ENCODE measurements at regions not wholly inside any gene's neighbourhood (a gene's known extent, or its start where the extent isn't known, plus 50 kb on each side); places are given as distances from the start of the nearest gene placed in this dataset.

DNA sequence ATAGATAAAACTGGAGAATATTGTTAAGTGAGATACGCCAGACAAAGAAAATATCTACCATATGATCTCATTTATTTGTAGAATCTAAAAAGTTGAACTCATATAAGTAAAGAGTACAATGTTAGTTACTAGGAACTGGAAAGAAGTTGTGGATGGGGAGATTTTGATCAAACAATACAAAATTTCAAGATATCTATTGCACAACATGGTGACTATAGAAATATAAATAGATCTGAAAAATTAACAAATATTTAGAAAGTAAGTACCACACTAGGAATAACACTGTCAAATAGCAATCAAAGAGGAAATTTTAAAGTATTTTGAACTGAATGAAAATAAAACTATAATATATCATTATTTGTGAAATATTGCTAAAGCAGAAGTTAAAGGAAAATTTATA lies 437.2 kb downstream of the AASDHPPT start:
- no peaks in the 10 kb centered on the region for H3K4me1 ChIP-seq (ENCODE audit: control insufficient read depth in 1 of 2, extremely low read depth in 1 of 2, insufficient read depth in 2 of 2, low read length in 2 of 2)
- no peak overlapping the region for H3K4me3 Mint-ChIP-seq
- peaks cover 5 to 14% (median 11%) of the 10 kb centered on the region in 3 donors for H3K9me3 Mint-ChIP-seq
- H3K27me3 Mint-ChIP-seq: no peaks in the 10 kb centered on the region
- POLR2A ChIA-PET: no interaction called here
- no CpG with 5 or more reads among the region's 1 CpG for WGBS (ENCODE audit: insufficient coverage)
- no peaks in the 10 kb centered on the region for H3K9me3 ChIP-seq
- H3K27ac Mint-ChIP-seq: no peak overlapping the region
- H3K36me3 Mint-ChIP-seq: no peaks in the 10 kb centered on the region
- H3K4me1 Mint-ChIP-seq: no peaks in the 10 kb centered on the region
- CTCF ChIA-PET: no interaction called here
- no peak for DNase-seq
- no peak overlapping the region for H3K27ac ChIP-seq (ENCODE audit: low read length)
- ATAC-seq (replicated peaks in 1 of 4): no peak
- H3K36me3 ChIP-seq (ENCODE audit: control insufficient read depth in 2 of 2, extremely low read depth in 1 of 2, insufficient read depth in 1 of 2, low read length in 1 of 2): no peaks in the 10 kb centered on the region
- no peak overlapping the region for H3K4me3 ChIP-seq (ENCODE audit: control insufficient read depth in 1 of 2, extremely low read depth in 1 of 2, low read length in 1 of 2)
- H3K27me3 ChIP-seq (replicated peaks in 1 of 2; ENCODE audit: control insufficient read depth in 2 of 2, extremely low read depth in 1 of 2, insufficient read depth in 2 of 2, low read length in 1 of 2): no peaks in the 10 kb centered on the region

DNA sequence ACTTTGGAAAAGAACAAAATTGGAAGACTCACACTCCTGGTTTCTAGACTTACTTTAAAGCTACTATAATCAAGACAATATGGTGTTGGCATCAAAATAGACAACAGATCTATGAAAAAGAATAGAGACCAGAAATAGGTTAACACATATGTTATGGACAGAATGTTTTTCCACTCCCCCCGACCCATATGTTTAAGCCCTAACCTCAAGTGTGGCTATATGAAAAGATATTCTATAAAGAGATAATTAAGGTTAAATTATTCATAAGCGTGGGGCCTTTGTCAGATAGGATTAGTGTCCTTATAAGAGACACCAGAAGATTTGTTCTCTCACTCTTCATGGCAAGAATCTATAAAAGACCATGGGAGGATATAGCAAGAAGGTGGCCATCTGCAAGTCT lies 440.0 kb downstream of the AASDHPPT start:
- ATAC-seq (replicated peaks in 1 of 4): no peak
- Histone ChIP-seq H3K9me3 (no peaks in the 10 kb centered on the region), H3K4me3 (ENCODE audit: control insufficient read depth in 1 of 2, extremely low read depth in 1 of 2, low read length in 1 of 2) (no peak overlapping the region), H3K36me3 (ENCODE audit: control insufficient read depth in 2 of 2, extremely low read depth in 1 of 2, insufficient read depth in 1 of 2, low read length in 1 of 2) (no peaks in the 10 kb centered on the region), H3K27me3 (replicated peaks in 1 of 2; ENCODE audit: control insufficient read depth in 2 of 2, extremely low read depth in 1 of 2, insufficient read depth in 2 of 2, low read length in 1 of 2) (no peaks in the 10 kb centered on the region), H3K27ac (ENCODE audit: low read length) (no peak overlapping the region), H3K4me1 (ENCODE audit: control insufficient read depth in 1 of 2, extremely low read depth in 1 of 2, insufficient read depth in 2 of 2, low read length in 2 of 2) (no peaks in the 10 kb centered on the region)
- no peak for DNase-seq
- Mint-ChIP-seq H3K36me3 (no peaks in the 10 kb centered on the region), H3K27me3 (no peaks in the 10 kb centered on the region), H3K9me3 (peaks cover 10 to 22% (median 14%) of the 10 kb centered on the region in 3 donors), H3K4me1 (no peaks in the 10 kb centered on the region), H3K27ac (no peak overlapping the region), H3K4me3 (no peak overlapping the region)
- no CpG with 5 or more reads among the region's 2 CpGs for WGBS (ENCODE audit: insufficient coverage)
- CTCF ChIA-PET: no interaction called here
- POLR2A ChIA-PET: no interaction called here

DNA sequence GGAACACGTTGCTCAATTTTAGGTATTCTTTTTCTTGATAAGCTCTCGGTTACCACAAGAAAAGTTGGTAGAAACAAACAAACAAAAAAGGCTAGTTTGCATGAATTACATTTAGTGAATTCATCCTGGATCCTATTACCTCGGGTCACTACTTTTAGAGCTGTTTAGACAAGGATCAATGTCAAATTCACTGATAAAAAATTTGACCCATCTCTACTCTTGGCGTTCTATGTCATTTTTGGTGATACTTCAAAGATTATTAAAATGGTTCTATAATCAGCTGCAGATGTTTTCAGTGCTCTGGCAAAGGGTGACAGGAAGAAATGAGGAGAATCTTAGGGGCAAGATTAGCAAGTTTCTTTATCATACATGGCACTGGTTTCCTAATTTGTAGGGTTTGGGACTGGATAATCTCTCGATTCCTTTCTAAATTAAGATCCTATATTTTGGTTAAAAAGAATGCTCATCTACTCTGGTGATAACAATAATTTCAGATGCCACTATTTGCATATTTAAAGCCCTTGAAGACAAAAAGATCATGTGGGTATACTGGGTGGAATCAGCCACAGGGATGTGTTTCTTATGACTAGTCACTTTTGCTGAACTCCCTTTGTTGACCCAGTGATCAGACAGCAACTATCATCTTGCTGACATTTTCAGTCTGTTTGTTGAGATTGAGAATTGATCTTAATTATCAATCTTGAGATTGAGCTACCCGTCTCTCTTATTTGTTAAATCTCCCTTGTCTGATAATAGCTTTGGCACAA lies 442.9 kb downstream of the AASDHPPT start:
- ATAC-seq (replicated peaks in 1 of 4) (no peak), DNase-seq (no peak)
- POLR2A ChIA-PET: no interaction called here
- H3K27ac Mint-ChIP-seq: no peak overlapping the region
- H3K27me3 Mint-ChIP-seq: no peaks in the 10 kb centered on the region
- H3K4me3 Mint-ChIP-seq: no peak overlapping the region
- H3K36me3 ChIP-seq (ENCODE audit: control insufficient read depth in 2 of 2, extremely low read depth in 1 of 2, insufficient read depth in 1 of 2, low read length in 1 of 2): no peaks in the 10 kb centered on the region
- WGBS (ENCODE audit: insufficient coverage): no CpG with 5 or more reads among the region's 6 CpGs
- no peaks in the 10 kb centered on the region for H3K4me1 Mint-ChIP-seq
- CTCF ChIA-PET: no interaction called here
- H3K4me3 ChIP-seq (ENCODE audit: control insufficient read depth in 1 of 2, extremely low read depth in 1 of 2, low read length in 1 of 2): no peak overlapping the region
- H3K36me3 Mint-ChIP-seq: no peaks in the 10 kb centered on the region
- H3K27me3 ChIP-seq (replicated peaks in 1 of 2; ENCODE audit: control insufficient read depth in 2 of 2, extremely low read depth in 1 of 2, insufficient read depth in 2 of 2, low read length in 1 of 2): no peaks in the 10 kb centered on the region
- H3K9me3 ChIP-seq: no peaks in the 10 kb centered on the region
- no peaks in the 10 kb centered on the region for H3K4me1 ChIP-seq (ENCODE audit: control insufficient read depth in 1 of 2, extremely low read depth in 1 of 2, insufficient read depth in 2 of 2, low read length in 2 of 2)
- no peak overlapping the region for H3K27ac ChIP-seq (ENCODE audit: low read length)
- peaks cover 2 to 19% (median 14%) of the 10 kb centered on the region in 3 donors for H3K9me3 Mint-ChIP-seq

DNA sequence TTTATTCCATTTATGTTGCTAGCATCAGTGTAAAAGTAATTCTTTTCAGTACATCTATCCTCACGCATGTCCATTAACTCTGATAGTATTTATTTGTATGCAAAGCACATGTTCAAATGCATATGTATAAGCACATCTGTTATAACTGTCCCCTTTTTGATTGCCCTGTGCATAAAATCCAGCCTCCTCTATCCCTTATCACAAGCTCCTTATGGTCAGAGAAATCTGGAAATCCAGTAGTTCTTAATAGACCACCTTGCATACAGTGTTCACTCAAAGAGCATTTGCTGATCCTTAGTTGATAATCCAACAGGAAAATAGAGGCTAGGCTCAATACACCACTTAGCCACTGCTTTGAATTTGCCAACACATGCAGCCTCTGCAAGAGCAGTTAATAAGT lies 443.5 kb downstream of the AASDHPPT start:
- H3K27me3 ChIP-seq (replicated peaks in 1 of 2; ENCODE audit: control insufficient read depth in 2 of 2, extremely low read depth in 1 of 2, insufficient read depth in 2 of 2, low read length in 1 of 2): no peaks in the 10 kb centered on the region
- Mint-ChIP-seq H3K36me3 (no peaks in the 10 kb centered on the region), H3K4me1 (no peaks in the 10 kb centered on the region), H3K27me3 (no peaks in the 10 kb centered on the region), H3K27ac (no peak overlapping the region), H3K9me3 (peaks cover 2 to 19% (median 14%) of the 10 kb centered on the region in 3 donors), H3K4me3 (no peak overlapping the region)
- DNase-seq (no peak), ATAC-seq (replicated peaks in 1 of 4) (no peak)
- no peaks in the 10 kb centered on the region for H3K36me3 ChIP-seq (ENCODE audit: control insufficient read depth in 2 of 2, extremely low read depth in 1 of 2, insufficient read depth in 1 of 2, low read length in 1 of 2)
- ChIA-PET POLR2A (no interaction called here), CTCF (no interaction called here)
- H3K4me1 ChIP-seq (ENCODE audit: control insufficient read depth in 1 of 2, extremely low read depth in 1 of 2, insufficient read depth in 2 of 2, low read length in 2 of 2): no peaks in the 10 kb centered on the region
- no peak overlapping the region for H3K27ac ChIP-seq (ENCODE audit: low read length)
- no peak overlapping the region for H3K4me3 ChIP-seq (ENCODE audit: control insufficient read depth in 1 of 2, extremely low read depth in 1 of 2, low read length in 1 of 2)
- no CpG with 5 or more reads among the region's 1 CpG for WGBS (ENCODE audit: insufficient coverage)
- no peaks in the 10 kb centered on the region for H3K9me3 ChIP-seq

DNA sequence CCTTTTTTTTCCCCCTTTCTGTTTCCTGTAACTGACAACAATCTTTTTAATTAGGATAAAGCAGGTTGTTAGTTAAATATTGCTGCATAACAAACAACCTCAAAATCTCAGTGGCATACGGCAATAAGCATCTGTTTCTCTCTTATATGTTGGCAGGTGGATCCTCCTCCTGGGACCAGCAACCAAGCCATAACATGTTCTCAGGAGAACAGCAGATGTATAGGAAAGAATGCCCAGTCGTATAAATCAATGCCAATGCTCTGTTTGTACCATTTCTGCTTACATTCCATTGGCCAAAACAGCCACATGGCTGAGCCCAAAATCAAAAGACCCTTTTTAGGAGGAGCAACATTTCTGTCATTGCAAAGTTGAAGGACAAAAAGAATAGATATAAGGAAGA lies 445.7 kb downstream of the AASDHPPT start:
- no peak for DNase-seq
- peaks cover 3 to 19% (median 19%) of the 10 kb centered on the region in 3 donors for H3K9me3 Mint-ChIP-seq
- ChIA-PET CTCF (no interaction called here), POLR2A (no interaction called here)
- H3K9me3 ChIP-seq: no peaks in the 10 kb centered on the region
- WGBS (ENCODE audit: insufficient coverage): no CpG with 5 or more reads among the region's 2 CpGs
- H3K27ac Mint-ChIP-seq: no peak overlapping the region
- no peaks in the 10 kb centered on the region for H3K27me3 Mint-ChIP-seq
- no peak for ATAC-seq (replicated peaks in 1 of 4)
- no peaks in the 10 kb centered on the region for H3K4me1 Mint-ChIP-seq
- no peaks in the 10 kb centered on the region for H3K36me3 ChIP-seq (ENCODE audit: control insufficient read depth in 2 of 2, extremely low read depth in 1 of 2, insufficient read depth in 1 of 2, low read length in 1 of 2)
- no peaks in the 10 kb centered on the region for H3K4me1 ChIP-seq (ENCODE audit: control insufficient read depth in 1 of 2, extremely low read depth in 1 of 2, insufficient read depth in 2 of 2, low read length in 2 of 2)
- H3K27me3 ChIP-seq (replicated peaks in 1 of 2; ENCODE audit: control insufficient read depth in 2 of 2, extremely low read depth in 1 of 2, insufficient read depth in 2 of 2, low read length in 1 of 2): no peaks in the 10 kb centered on the region
- H3K27ac ChIP-seq (ENCODE audit: low read length): no peak overlapping the region
- no peak overlapping the region for H3K4me3 Mint-ChIP-seq
- no peaks in the 10 kb centered on the region for H3K36me3 Mint-ChIP-seq
- H3K4me3 ChIP-seq (ENCODE audit: control insufficient read depth in 1 of 2, extremely low read depth in 1 of 2, low read length in 1 of 2): no peak overlapping the region

DNA sequence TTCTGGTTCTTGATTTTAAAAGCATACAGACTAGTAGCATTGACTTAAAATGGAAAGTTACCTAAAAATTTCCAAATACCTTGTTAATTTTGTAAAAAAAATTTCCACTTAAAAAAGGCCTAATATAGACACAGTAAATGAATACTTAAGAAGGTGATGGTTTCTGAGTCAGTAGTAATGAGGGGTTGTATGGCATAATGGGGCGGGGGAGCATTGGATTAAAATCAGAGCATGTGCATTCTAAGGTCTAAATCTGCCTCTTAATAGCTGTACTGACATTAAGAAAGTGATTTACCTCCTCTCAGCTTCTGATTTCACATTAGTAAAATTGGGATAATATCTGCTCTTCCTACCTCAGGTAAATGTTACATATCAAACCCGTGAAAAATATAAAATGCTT lies 446.5 kb downstream of the AASDHPPT start:
- no peaks in the 10 kb centered on the region for H3K4me1 ChIP-seq (ENCODE audit: control insufficient read depth in 1 of 2, extremely low read depth in 1 of 2, insufficient read depth in 2 of 2, low read length in 2 of 2)
- DNase-seq: no peak
- H3K36me3 Mint-ChIP-seq: no peaks in the 10 kb centered on the region
- H3K4me3 ChIP-seq (ENCODE audit: control insufficient read depth in 1 of 2, extremely low read depth in 1 of 2, low read length in 1 of 2): no peak overlapping the region
- H3K9me3 Mint-ChIP-seq: peaks cover 3 to 19% (median 16%) of the 10 kb centered on the region in 3 donors
- H3K27ac ChIP-seq (ENCODE audit: low read length): no peak overlapping the region
- no peaks in the 10 kb centered on the region for H3K4me1 Mint-ChIP-seq
- H3K27me3 Mint-ChIP-seq: no peaks in the 10 kb centered on the region
- H3K27me3 ChIP-seq (replicated peaks in 1 of 2; ENCODE audit: control insufficient read depth in 2 of 2, extremely low read depth in 1 of 2, insufficient read depth in 2 of 2, low read length in 1 of 2): no peaks in the 10 kb centered on the region
- ChIA-PET CTCF (no interaction called here), POLR2A (no interaction called here)
- WGBS (ENCODE audit: insufficient coverage): no CpG with 5 or more reads among the region's 2 CpGs
- H3K36me3 ChIP-seq (ENCODE audit: control insufficient read depth in 2 of 2, extremely low read depth in 1 of 2, insufficient read depth in 1 of 2, low read length in 1 of 2): no peaks in the 10 kb centered on the region
- no peak overlapping the region for H3K27ac Mint-ChIP-seq
- no peak for ATAC-seq (replicated peaks in 1 of 4)
- H3K4me3 Mint-ChIP-seq: no peak overlapping the region
- H3K9me3 ChIP-seq: no peaks in the 10 kb centered on the region

DNA sequence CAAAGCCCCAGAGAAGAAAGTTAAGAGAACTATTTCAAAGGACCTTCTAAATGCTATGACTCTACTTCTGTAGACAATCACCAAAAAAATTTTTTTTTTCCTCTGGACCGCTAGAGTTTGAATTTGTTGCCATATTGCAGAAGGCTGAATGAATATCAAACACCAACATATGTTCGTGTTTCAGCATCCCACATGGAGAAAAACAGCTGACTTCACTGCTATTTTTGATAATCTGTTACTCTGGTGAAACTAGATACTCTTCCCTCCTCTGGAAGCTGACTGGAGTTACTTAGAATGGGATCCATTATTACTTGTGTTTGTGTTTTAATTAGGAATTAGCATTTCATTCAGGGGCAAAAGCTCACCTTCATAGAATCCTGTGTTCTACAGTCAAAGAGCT lies 447.0 kb downstream of the AASDHPPT start:
- no CpG with 5 or more reads among the region's 2 CpGs for WGBS (ENCODE audit: insufficient coverage)

More for the DNA sequence above, 447.0 kb downstream of the AASDHPPT start:
- no peaks in the 10 kb centered on the region for H3K4me1 Mint-ChIP-seq
- ChIA-PET CTCF (no interaction called here), POLR2A (no interaction called here)
- H3K27me3 Mint-ChIP-seq: no peaks in the 10 kb centered on the region
- H3K36me3 Mint-ChIP-seq: no peaks in the 10 kb centered on the region
- no peak overlapping the region for H3K4me3 ChIP-seq (ENCODE audit: control insufficient read depth in 1 of 2, extremely low read depth in 1 of 2, low read length in 1 of 2)
- no peak overlapping the region for H3K27ac Mint-ChIP-seq
- no peak for ATAC-seq (replicated peaks in 1 of 4)
- H3K27me3 ChIP-seq (replicated peaks in 1 of 2; ENCODE audit: control insufficient read depth in 2 of 2, extremely low read depth in 1 of 2, insufficient read depth in 2 of 2, low read length in 1 of 2): no peaks in the 10 kb centered on the region
- no peaks in the 10 kb centered on the region for H3K4me1 ChIP-seq (ENCODE audit: control insufficient read depth in 1 of 2, extremely low read depth in 1 of 2, insufficient read depth in 2 of 2, low read length in 2 of 2)
- no peaks in the 10 kb centered on the region for H3K9me3 ChIP-seq
- H3K4me3 Mint-ChIP-seq: no peak overlapping the region
- no peak for DNase-seq
- H3K9me3 Mint-ChIP-seq: peaks cover 3 to 14% (median 11%) of the 10 kb centered on the region in 3 donors
- no peak overlapping the region for H3K27ac ChIP-seq (ENCODE audit: low read length)
- no peaks in the 10 kb centered on the region for H3K36me3 ChIP-seq (ENCODE audit: control insufficient read depth in 2 of 2, extremely low read depth in 1 of 2, insufficient read depth in 1 of 2, low read length in 1 of 2)

Measured in T-cell (primary cell).